OCI-M2 (cell line): ENCODE measurements at regions not wholly inside any gene's neighbourhood (a gene's known extent, or its start where the extent isn't known, plus 50 kb on each side); places are given as distances from the start of the nearest gene placed in this dataset.
"Not testable (repeated sequence)": the region's sequence is repeated elsewhere in the genome, so short reads cannot be mapped to it uniquely, and the experiment has no call there.

Experiments used
- DNase-seq: peaks from one replicate; lab custom pipeline; 2025; ENCODE audit not compliant: unreplicated experiment; lab: John Stamatoyannopoulos, UW

- DNase-seq: peak; percentile 49
These were observed 55.9 kb upstream of the PIK3CB start for GRCh38 chr3:138890555-138891187.

- DNase-seq: no peak
These were observed 55.1 kb upstream of the PIK3CB start for GRCh38 chr3:138889792-138890191.

GRCh38 chr3:138888560-138888959 lies 53.8 kb upstream of the PIK3CB start:
- no peak for DNase-seq

GRCh38 chr3:138886096-138886495 lies 51.4 kb upstream of the PIK3CB start:
- DNase-seq: not testable (repeated sequence)
